ENCODE measurements at regions not wholly inside any gene's neighbourhood (a gene's known extent, or its start where the extent isn't known, plus 50 kb on each side); places are given as distances from the start of the nearest gene placed in this dataset.

- intact Hi-C loops (cut with micrococcal nuclease; ENCODE audit: unreplicated experiment): loop anchor here (5.0 kb wide), 1 partner anchor 72 kb away; the partner anchor contains the start of gene UFM1
- no peak overlapping the region for H3K4me3 ChIP-seq
- ChIA-PET SMC1A (ENCODE audit: uncharacterized antibody, unreplicated experiment) (interaction anchor here (0.9 kb wide), 1 partner anchor 85 kb away, joined by 3 read pairs; no protein-coding TSS in a partner anchor), POLR2A (no interaction called here), CTCF (interaction anchor here (0.9 to 1.3 kb wide), 2 partner anchors 21 to 24 kb away, joined by 3 read pairs; no protein-coding TSS in a partner anchor), RAD21 (ENCODE audit: unreplicated experiment) (interaction anchor here (0.5 kb wide), 1 partner anchor 63 kb away, joined by 3 read pairs; no protein-coding TSS in a partner anchor)
- no peak for FAIRE-seq
- H4K20me1 ChIP-seq (ENCODE audit: control insufficient read depth, insufficient read depth): no peaks in the 10 kb centered on the region
- H3K9ac ChIP-seq (ENCODE audit: control insufficient read depth, insufficient read depth, low read length): no peak overlapping the region
- H3K27me3 ChIP-seq (replicated peaks in 1 of 2; ENCODE audit: control insufficient read depth in 2 of 2, insufficient read depth in 2 of 2, low read length in 1 of 2): no peaks in the 10 kb centered on the region
- H3K79me2 ChIP-seq (ENCODE audit: control insufficient read depth, insufficient read depth, low read length): no peaks in the 10 kb centered on the region
- 33% methylated on average over 3 of the region's 3 CpGs for WGBS (ENCODE audit: insufficient coverage, insufficient replicate concordance, low lambda C conversion rate, missing lambda C conversion rate)
- H2AFZ ChIP-seq (ENCODE audit: control insufficient read depth, low read depth, low read length): peak overlapping the region; percentile 26
- H3K4me1 ChIP-seq (ENCODE audit: control insufficient read depth, insufficient read depth, low read length): peaks cover 5% of the 10 kb centered on the region; the same call in 1 of the 2 replicates
- no TSS peak for BruUV-seq (replicated peaks)
- no peak overlapping the region for H3K4me2 ChIP-seq (ENCODE audit: control insufficient read depth, insufficient read depth)
- no peak overlapping the region; the same call in 1 of the 2 replicates for H3K27ac ChIP-seq (ENCODE audit: control insufficient read depth, insufficient read depth)
- ATAC-seq: peak; percentile 39
- in situ Hi-C loops (cut with MboI): no loop called here
- peaks cover 4% of the 10 kb centered on the region; the same call in 2 of the 3 replicates for H3K9me3 ChIP-seq (replicated peaks; ENCODE audit: control insufficient read depth, insufficient read depth, low read length)
- no peaks in the 10 kb centered on the region for H3K36me3 ChIP-seq (ENCODE audit: control insufficient read depth in 2 of 2, insufficient read depth in 2 of 2, low read length in 1 of 2)
- DNase-seq (ENCODE audit: low read depth, low spot score): peak; percentile 23
- TF ChIP-seq PBX3 (IDR thresholded peaks at IDR 0.05; ENCODE audit: insufficient replicate concordance, low read depth, low read length) (peak; percentile 36), PRDM15 (CRISPR knock-in tag; IDR thresholded peaks at IDR 0.05) (no peak), POLR2AphosphoS5 (IDR thresholded peaks at IDR 0.05; ENCODE audit: low read length) (no peak), HDAC6 (IDR thresholded peaks at IDR 0.05; ENCODE audit: unreplicated experiment) (no peak), ELK1 (IDR thresholded peaks at IDR 0.05; ENCODE audit: low read depth, low read length) (no peak)
- TF ChIP-seq, protein P1, sequence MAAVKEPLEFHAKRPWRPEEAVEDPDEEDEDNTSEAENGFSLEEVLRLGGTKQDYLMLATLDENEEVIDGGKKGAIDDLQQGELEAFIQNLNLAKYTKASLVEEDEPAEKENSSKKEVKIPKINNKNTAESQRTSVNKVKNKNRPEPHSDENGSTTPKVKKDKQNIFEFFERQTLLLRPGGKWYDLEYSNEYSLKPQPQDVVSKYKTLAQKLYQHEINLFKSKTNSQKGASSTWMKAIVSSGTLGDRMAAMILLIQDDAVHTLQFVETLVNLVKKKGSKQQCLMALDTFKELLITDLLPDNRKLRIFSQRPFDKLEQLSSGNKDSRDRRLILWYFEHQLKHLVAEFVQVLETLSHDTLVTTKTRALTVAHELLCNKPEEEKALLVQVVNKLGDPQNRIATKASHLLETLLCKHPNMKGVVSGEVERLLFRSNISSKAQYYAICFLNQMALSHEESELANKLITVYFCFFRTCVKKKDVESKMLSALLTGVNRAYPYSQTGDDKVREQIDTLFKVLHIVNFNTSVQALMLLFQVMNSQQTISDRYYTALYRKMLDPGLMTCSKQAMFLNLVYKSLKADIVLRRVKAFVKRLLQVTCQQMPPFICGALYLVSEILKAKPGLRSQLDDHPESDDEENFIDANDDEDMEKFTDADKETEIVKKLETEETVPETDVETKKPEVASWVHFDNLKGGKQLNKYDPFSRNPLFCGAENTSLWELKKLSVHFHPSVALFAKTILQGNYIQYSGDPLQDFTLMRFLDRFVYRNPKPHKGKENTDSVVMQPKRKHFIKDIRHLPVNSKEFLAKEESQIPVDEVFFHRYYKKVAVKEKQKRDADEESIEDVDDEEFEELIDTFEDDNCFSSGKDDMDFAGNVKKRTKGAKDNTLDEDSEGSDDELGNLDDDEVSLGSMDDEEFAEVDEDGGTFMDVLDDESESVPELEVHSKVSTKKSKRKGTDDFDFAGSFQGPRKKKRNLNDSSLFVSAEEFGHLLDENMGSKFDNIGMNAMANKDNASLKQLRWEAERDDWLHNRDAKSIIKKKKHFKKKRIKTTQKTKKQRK (IDR thresholded peaks at IDR 0.05; ENCODE audit: low read depth, low read length): no peak
- TF ChIP-seq, protein P2, sequence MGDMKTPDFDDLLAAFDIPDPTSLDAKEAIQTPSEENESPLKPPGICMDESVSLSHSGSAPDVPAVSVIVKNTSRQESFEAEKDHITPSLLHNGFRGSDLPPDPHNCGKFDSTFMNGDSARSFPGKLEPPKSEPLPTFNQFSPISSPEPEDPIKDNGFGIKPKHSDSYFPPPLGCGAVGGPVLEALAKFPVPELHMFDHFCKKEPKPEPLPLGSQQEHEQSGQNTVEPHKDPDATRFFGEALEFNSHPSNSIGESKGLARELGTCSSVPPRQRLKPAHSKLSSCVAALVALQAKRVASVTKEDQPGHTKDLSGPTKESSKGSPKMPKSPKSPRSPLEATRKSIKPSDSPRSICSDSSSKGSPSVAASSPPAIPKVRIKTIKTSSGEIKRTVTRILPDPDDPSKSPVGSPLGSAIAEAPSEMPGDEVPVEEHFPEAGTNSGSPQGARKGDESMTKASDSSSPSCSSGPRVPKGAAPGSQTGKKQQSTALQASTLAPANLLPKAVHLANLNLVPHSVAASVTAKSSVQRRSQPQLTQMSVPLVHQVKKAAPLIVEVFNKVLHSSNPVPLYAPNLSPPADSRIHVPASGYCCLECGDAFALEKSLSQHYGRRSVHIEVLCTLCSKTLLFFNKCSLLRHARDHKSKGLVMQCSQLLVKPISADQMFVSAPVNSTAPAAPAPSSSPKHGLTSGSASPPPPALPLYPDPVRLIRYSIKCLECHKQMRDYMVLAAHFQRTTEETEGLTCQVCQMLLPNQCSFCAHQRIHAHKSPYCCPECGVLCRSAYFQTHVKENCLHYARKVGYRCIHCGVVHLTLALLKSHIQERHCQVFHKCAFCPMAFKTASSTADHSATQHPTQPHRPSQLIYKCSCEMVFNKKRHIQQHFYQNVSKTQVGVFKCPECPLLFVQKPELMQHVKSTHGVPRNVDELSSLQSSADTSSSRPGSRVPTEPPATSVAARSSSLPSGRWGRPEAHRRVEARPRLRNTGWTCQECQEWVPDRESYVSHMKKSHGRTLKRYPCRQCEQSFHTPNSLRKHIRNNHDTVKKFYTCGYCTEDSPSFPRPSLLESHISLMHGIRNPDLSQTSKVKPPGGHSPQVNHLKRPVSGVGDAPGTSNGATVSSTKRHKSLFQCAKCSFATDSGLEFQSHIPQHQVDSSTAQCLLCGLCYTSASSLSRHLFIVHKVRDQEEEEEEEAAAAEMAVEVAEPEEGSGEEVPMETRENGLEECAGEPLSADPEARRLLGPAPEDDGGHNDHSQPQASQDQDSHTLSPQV (IDR thresholded peaks at IDR 0.05): no peak
Measured at GRCh38 chr13:38419312-38419873, 69.7 kb downstream of the UFM1 start.

Measured in GM12878 (cell line).